Suppressor macrophage treated with lipopolysaccharide for 1 hour (primary cell): ENCODE measurements at regions not wholly inside any gene's neighbourhood (a gene's known extent, or its start where the extent isn't known, plus 50 kb on each side); places are given as distances from the start of the nearest gene placed in this dataset.
A peak's percentile ranks its signal among the peaks of the same experiment; 100 is the strongest.

Experiments used
- DNase-seq, 3 donors: peaks; one replicate each; pipeline ENCODE4 v3.0.0-alpha.2; 2020 to 2022

GRCh38 chr2:37425408-37425807 lies 81.0 kb downstream of the QPCT start:
- no peak for DNase-seq

DNA sequence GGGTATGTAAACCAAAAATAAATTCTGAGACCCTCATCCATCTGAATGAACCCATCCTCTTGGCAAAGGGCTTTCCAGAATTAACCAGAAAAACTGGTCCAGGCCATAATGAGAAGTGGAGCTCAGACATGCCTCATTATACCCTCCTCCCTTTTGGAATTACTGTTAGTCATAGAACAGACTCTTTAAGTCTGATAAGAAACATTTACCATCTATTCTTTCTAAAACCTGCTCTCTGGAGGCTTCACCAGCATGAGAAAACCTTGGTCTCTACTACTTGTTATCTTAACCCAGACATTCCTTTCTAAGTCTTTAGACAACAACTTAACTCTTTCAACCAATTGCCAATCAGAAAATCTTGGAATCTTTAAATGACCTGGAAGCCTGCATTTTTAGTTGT lies 82.8 kb downstream of the QPCT start:
- DNase-seq, result no peak

DNA sequence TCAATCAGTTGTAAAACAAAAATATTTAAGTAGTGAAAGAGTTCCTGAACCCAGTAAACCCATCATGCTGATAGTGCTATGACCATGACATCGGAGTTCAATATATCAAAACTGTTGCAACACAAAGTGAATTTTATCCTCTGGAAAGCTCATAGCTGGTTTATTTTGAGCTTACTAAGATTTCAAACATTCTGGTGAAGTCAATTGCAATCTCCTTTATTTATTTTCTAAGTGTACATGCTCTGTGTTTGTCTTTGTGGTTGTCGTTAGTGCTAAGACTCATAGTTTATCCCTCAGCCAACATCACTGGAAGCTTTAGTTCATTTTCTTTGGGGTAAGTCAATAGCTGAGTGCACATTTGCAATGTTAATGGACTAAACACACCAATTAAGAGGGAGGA lies 91.9 kb downstream of the QPCT start:
- DNase-seq, result no peak

DNA sequence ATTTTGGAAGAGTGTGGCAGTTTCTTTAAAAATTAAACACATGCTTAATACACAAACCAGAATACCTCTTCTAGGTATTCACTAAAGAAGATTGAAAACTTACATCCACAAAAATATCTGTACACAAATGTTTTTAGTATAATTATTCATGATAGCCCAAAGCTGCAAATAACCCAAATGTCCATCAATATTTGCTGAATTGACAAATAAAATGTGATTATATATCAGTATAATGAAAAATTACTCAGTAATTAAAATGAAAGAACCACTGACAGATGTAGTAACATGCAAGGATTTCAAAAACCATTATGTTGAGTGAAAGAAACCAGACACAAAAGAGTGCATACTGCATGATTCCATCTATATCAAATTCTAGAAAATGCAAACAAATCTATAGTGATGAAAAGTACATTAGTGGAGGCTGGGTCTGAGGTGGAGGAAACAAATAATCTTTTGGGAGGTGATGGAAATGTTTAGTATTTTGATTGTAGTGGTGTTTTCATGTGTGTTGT lies 94.8 kb downstream of the QPCT start:
- no peak for DNase-seq

DNA sequence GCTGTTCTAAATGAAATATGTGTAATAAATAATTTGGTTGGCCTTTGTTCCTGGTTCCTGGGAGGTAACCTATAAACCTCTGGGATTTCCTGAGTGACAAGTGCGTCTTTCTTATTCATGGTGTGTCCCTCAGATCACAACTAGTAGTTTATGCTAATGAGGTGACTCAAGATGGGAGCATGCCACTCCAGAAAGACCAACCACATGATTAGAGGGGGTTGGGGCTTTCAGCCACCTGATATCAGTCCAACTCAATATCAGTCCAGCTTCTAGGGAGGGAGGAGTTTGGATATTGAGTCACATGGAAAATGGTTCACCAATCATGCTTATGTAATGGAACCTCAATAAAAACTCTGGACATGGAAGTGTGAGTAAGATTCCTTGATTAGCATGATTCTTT lies 96.6 kb downstream of the QPCT start:
- peak in 2 of 3 donors; percentile 8 to 28 for DNase-seq

- DNase-seq, result no peak
Observed at GRCh38 chr2:37443082-37443481, 98.7 kb downstream of the QPCT start.

DNA sequence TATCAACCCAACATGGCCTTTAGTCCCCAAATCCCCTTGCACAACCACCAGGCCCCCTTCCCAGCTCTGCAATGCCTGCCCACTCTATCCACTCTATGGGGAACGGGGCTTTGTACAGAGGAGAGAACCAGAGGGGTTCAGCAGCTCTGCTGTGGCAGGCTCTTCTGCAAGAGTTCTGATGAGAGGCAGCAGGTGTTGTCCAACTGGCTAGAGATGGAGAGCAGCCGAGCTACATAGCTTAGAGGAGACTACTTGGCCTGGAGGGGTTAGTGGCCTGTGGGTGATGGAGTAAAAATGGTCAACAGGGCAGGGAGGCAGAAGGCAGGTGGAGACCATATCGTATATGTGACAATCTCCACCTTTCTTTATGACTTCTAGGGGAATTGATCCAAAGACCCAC lies 103.0 kb downstream of the QPCT start:
- no peak for DNase-seq

- no peak for DNase-seq
Observed at GRCh38 chr2:37448342-37449120, 104.1 kb downstream of the QPCT start.

- DNase-seq, result no peak
Observed at GRCh38 chr2:37449761-37450296, 105.4 kb downstream of the QPCT start.

DNA sequence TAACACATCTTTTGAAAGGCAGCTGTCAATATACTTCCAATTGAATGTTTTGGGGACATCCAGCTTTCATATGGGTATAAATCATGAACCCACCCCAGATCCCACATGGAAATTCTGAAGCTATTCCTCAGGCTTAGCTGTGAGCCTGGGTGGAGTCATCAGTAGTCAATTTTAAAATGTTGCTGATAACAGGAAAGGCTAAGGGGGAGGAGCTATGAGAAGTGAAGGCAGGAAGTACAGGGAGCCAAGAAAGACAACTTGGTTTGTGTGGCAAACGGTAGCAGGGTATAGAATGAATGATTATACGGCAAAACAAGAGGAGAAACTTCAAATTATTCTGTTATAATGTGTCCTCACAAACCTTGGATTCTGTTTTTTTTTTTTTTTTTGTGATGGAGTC lies 108.6 kb downstream of the QPCT start:
- no peak for DNase-seq

- no peak for DNase-seq
Observed at GRCh38 chr2:37454851-37455762, 110.7 kb downstream of the QPCT start.

DNA sequence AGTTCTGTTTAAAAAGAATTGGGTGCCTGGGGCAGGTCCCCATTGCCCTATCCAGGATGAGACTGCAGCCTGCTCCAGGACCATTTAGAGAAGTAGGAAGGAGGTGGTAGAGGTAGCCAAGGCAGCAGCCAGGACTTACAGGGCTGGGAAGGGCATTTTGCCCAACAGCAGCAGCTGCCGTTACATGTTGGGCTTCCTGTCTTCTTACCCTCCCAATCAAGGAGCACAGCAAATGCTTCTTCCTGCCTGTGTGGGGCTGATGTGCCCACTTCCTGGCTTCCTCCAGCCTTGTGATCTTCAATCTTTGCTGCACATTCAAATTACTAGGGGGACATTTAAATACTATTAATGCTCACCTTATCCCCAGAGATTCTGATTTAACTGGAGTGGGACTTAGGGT lies 112.0 kb downstream of the QPCT start:
- no peak for DNase-seq

DNA sequence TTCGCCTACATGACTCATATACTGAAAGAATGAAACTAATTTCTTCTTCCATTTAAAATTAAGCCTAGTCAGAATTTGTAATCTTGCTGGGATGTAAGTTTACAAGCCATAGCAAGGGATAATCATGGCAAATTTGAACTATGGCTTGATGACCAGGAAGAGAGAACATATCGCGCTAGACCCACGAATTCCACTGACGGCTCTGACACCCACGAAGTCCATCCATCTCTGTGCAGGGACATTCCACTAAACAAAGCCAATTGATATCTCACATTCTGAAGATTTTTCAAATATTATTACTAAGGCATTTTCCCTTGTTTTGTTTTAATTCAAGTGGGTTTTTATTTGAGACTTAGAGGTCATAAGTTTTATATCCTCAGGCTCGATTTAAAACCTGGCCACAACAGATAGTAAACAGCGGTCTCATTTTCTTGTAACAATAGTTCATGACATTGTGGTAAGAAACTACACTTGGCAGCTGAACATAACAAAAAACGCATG lies 113.0 kb downstream of the QPCT start:
- peak in 1 of 3 donors; percentile 29 for DNase-seq

DNA sequence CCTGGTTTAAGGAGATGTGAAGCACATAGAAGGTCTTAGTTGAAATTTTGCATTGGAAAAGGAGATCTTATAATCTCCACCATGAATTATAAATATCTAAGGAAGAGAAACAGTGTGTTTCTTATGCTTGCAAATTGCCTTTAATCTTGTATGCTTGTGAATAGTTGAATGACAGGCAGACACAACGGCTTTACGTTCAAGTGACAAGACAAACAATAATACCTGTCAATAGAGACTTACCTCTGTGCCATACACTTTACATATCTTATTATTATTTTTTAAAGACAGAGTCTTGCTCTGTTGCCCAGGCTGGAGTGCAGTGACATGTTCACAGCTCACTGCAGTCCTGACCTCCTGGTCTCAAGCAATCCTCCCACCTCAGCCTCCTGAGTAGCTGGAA lies 113.7 kb downstream of the QPCT start:
- no peak for DNase-seq

DNA sequence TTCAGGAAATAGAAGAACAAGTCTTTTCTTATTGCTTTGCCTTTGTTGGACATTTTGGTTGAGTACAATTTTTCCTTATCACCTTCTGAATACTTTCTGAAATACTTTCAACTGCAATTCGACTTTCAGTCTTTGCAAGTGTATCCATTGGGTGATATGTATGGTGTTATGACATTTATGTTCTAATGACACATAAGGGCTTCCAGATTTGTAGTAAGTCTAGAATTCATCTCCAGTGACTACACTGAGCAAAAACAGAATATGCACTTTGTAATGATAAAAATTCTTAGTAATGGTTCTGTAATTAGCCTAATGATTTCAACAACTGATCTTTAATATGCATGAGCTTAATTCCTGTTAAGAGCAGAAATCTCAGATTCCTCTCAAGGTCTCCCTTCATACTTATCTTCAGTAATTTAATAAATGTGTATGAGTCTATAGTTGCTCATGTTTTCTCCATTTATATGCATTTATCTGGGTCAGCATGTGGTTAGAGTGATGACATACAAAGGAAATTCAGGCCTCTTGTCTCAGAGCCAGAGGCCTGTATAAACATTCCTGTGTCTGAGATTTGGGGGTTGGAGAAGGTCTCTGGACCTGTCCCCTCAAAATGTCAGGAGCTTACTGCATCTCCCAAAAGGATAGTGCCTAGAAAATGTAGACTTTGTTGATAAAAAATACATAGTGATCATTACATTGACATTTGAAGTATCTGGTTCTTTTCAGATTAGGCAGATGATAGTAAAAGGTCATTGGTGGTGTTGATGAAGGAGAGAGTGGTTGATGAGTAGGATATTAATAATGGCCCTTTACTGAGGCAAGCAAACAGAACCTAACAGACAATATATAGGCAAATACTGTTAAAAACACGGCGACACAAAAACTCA lies 114.9 kb downstream of the QPCT start:
- no peak for DNase-seq

DNA sequence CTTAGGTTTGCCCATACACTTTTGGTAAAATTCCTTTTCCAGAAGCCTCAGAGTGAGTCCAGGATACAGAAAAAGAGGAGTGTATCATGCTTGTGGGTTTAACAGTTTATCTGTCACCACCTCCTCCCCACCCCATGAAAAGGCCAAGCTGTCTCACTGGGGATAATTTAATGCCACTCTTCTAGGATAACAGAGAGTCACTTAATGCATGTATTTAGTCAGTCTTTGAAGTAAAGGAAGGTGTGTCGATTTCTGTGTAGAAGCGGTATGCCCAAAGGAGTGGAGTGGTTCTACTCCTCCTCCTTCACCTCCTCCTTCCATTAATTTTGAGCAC lies 116.4 kb downstream of the QPCT start:
- DNase-seq, result no peak

GRCh38 chr2:37464067-37464466 lies 119.6 kb downstream of the QPCT start:
- DNase-seq, result peak in 1 of 3 donors; percentile 24

GRCh38 chr2:37466533-37467222 lies 122.2 kb downstream of the QPCT start:
- DNase-seq, result no peak

DNA sequence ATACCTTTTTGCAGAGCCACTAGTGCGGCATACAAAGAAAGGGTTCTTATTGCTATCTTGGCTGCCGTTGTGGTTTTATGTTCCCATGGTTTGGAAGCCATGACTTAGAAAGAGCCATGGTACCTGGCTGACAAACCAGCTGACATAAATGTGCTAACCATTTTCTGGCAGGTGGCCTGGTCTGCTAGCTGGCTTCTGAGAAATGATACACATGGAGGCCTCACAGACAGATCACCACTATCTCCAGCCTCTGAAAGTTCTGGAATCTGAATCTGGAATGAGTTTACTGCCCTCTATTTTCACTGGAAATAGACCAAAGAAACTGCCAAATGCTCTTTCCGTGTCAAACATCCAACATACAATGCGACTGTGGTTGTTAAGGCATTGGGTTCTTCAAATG lies 123.7 kb downstream of the QPCT start:
- DNase-seq, result no peak

GRCh38 chr2:37469126-37469525 lies 124.7 kb downstream of the QPCT start:
- DNase-seq, result no peak

DNA sequence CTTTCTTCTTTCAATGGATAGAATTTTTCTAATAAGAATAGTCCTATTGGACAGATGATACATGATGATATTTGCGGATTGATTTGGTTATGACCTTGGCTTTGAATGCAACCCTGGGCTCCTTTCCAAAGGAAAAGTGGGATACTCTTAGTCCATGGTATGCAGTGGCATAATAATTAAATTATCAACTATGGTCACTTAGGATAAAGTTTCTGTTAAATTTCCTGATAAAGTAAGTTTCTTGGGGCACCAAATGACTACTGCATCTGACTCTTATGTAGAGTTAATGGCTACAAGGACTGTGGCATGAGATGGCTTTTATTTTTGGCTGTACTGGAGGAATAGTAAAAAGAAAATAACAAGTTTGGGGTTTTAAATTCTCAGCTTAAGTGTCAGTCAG lies 126.7 kb downstream of the QPCT start:
- DNase-seq, result no peak

DNA sequence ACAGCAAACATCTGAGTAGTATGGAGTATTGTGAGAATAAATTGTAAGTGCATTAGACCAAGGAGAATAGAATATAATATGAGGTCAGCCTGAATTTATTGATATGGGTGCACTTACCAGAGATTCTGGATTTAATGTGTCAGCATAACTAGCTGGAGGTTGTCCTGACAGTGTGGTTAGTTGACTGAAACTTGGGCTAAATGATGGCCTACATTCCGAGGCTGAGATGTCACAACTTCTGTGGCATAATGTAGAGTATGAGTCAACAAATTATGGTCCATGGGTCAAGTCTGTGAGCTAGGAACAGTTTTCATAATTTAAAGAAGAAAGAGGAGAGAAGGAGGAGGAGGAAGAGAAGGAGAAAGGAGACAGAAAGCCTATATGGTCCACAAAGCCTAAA lies 127.6 kb downstream of the QPCT start:
- peak; percentile 16 to 52 (median 35) for DNase-seq
